ENCODE measurements at regions not wholly inside any gene's neighbourhood (a gene's known extent, or its start where the extent isn't known, plus 50 kb on each side); places are given as distances from the start of the nearest gene placed in this dataset.

DNA sequence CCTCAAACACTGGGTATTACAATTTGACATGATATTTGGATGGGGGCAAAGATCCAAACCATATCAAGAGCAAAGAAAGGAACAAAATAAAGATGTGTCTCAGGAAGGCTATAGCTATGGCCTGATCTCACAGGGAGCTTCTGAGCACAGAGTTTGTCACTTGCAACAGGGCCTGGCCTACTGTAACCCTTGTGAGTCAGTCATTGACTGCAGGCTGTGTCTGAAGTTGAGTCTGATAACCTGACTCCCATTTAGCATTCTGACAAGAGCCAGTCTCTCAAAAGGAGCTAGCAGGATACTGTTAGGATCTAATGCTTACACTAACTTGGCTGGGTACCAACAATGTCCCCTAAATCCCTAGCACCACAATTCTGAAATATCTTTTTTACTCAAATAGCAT is 612.5 kb upstream of the TECRL start:
- Histone ChIP-seq H3K27me3 (ENCODE audit: control insufficient read depth, insufficient read depth, low read length) (no peaks in the 10 kb centered on the region), H3K4me1 (ENCODE audit: control insufficient read depth, insufficient read depth, low read length) (no peaks in the 10 kb centered on the region), H3K36me3 (ENCODE audit: control insufficient read depth, insufficient read depth, low read length) (no peaks in the 10 kb centered on the region), H3K9me3 (ENCODE audit: control insufficient read depth, insufficient read depth, low read length) (no peaks in the 10 kb centered on the region), H3K4me3 (ENCODE audit: low read length) (no peak overlapping the region), H3K27ac (ENCODE audit: low read length) (no peak overlapping the region)
- intact Hi-C loops (cut with micrococcal nuclease), result no loop called here
- Mint-ChIP-seq H3K36me3 (no peaks in the 10 kb centered on the region), H3K4me1 (no peaks in the 10 kb centered on the region), H3K4me3 (no peak overlapping the region), H3K27ac (no peak overlapping the region), H3K9me3 (peaks cover 5 to 7% of the 10 kb centered on the region in 2 donors), H3K27me3 (ENCODE audit: low read depth in 2 of 2) (no peaks in the 10 kb centered on the region)
- TF ChIP-seq, protein P1, sequence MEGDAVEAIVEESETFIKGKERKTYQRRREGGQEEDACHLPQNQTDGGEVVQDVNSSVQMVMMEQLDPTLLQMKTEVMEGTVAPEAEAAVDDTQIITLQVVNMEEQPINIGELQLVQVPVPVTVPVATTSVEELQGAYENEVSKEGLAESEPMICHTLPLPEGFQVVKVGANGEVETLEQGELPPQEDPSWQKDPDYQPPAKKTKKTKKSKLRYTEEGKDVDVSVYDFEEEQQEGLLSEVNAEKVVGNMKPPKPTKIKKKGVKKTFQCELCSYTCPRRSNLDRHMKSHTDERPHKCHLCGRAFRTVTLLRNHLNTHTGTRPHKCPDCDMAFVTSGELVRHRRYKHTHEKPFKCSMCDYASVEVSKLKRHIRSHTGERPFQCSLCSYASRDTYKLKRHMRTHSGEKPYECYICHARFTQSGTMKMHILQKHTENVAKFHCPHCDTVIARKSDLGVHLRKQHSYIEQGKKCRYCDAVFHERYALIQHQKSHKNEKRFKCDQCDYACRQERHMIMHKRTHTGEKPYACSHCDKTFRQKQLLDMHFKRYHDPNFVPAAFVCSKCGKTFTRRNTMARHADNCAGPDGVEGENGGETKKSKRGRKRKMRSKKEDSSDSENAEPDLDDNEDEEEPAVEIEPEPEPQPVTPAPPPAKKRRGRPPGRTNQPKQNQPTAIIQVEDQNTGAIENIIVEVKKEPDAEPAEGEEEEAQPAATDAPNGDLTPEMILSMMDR (IDR thresholded peaks at IDR 0.05), result no peak
- no peak for ATAC-seq
- DNase-seq, result no peak

DNA sequence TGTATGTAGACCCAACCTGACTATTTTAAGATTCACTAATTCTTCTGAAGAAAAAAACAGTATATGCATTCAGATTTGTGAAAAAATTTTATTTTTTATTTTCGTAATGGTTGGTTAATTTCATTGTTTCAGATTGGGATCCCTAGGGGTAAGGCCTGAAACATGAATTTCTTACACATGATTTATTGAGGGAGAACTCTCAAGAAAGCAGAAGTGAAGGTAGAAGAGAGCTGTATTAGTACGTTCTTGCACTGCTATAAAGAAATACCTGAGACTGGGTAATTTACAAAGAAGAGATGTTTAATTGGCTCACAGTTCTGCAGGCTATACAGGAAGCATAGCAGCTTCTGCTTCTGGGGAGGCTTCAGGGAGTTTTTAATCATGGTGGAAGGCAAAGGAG is 611.9 kb upstream of the TECRL start:
- Mint-ChIP-seq H3K36me3 (no peaks in the 10 kb centered on the region), H3K27me3 (ENCODE audit: low read depth in 2 of 2) (no peaks in the 10 kb centered on the region), H3K4me1 (no peaks in the 10 kb centered on the region), H3K9me3 (peaks cover 5 to 7% of the 10 kb centered on the region in 2 donors), H3K27ac (no peak overlapping the region), H3K4me3 (no peak overlapping the region)
- Histone ChIP-seq H3K27ac (ENCODE audit: low read length) (no peak overlapping the region), H3K27me3 (ENCODE audit: control insufficient read depth, insufficient read depth, low read length) (no peaks in the 10 kb centered on the region), H3K9me3 (ENCODE audit: control insufficient read depth, insufficient read depth, low read length) (no peaks in the 10 kb centered on the region), H3K4me3 (ENCODE audit: low read length) (no peak overlapping the region), H3K4me1 (ENCODE audit: control insufficient read depth, insufficient read depth, low read length) (no peaks in the 10 kb centered on the region), H3K36me3 (ENCODE audit: control insufficient read depth, insufficient read depth, low read length) (no peaks in the 10 kb centered on the region)
- intact Hi-C loops (cut with micrococcal nuclease), result no loop called here
- TF ChIP-seq, protein P1 (IDR thresholded peaks at IDR 0.05), result no peak
- ATAC-seq, result no peak
- no peak for DNase-seq
- WGBS (ENCODE audit: insufficient coverage), result 56% methylated on average over 2 of the region's 2 CpGs

DNA sequence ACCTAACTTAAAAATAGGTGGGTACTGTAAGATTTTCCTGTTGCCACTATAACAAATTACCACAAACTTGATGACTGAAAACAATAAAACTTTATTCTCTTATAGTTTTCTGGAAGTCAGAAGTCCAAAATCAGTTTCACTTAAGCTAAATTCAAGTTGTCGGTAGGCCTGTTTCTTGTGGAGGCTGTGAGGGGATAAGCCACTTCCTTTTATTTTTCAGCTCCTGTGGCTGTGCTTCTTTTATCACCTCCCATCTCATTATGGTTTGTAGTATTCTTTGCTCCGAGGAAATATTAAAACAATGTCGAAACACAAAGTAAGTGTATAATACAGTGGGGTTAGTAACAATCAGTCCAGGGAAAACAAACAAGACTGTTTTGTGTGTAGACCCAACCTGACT is 610.5 kb upstream of the TECRL start:
- Histone ChIP-seq H3K27me3 (ENCODE audit: control insufficient read depth, insufficient read depth, low read length) (no peaks in the 10 kb centered on the region), H3K4me1 (ENCODE audit: control insufficient read depth, insufficient read depth, low read length) (no peaks in the 10 kb centered on the region), H3K4me3 (ENCODE audit: low read length) (no peak overlapping the region), H3K27ac (ENCODE audit: low read length) (no peak overlapping the region), H3K36me3 (ENCODE audit: control insufficient read depth, insufficient read depth, low read length) (no peaks in the 10 kb centered on the region), H3K9me3 (ENCODE audit: control insufficient read depth, insufficient read depth, low read length) (no peaks in the 10 kb centered on the region)
- no peaks in the 10 kb centered on the region for H3K4me1 Mint-ChIP-seq
- H3K9me3 Mint-ChIP-seq, result peaks cover 5 to 7% of the 10 kb centered on the region in 2 donors
- no peaks in the 10 kb centered on the region for H3K27me3 Mint-ChIP-seq (ENCODE audit: low read depth in 2 of 2)
- H3K4me3 Mint-ChIP-seq, result no peak overlapping the region
- no peak overlapping the region for H3K27ac Mint-ChIP-seq
- 10% methylated on average over 2 of the region's 3 CpGs for WGBS (ENCODE audit: insufficient coverage)
- intact Hi-C loops (cut with micrococcal nuclease), result no loop called here
- ATAC-seq, result no peak
- no peaks in the 10 kb centered on the region for H3K36me3 Mint-ChIP-seq
- no peak for DNase-seq
- TF ChIP-seq, protein P1 (IDR thresholded peaks at IDR 0.05), result no peak

DNA sequence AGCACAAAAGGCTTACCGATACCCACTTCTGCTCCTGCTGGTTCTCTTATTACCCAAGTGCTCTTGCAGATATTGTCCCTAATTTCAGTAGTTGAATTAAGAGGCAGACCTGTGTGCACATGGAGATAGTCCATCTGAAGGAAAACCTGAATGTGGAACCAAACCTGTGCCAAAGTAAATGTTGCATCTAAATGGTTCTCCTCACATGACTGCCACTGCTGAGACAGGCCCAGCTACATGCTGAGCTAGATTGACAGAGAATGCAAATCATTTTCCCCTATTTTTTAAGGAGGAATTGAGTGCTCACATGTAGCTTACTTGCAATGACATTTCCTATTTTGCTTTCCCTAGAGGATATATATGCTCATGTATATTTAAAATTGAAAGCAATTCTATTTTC is 609.1 kb upstream of the TECRL start:
- H3K9me3 Mint-ChIP-seq, result peaks cover 5 to 8% of the 10 kb centered on the region in 2 donors
- Histone ChIP-seq H3K9me3 (ENCODE audit: control insufficient read depth, insufficient read depth, low read length) (no peaks in the 10 kb centered on the region), H3K4me1 (ENCODE audit: control insufficient read depth, insufficient read depth, low read length) (no peaks in the 10 kb centered on the region), H3K36me3 (ENCODE audit: control insufficient read depth, insufficient read depth, low read length) (no peaks in the 10 kb centered on the region), H3K4me3 (ENCODE audit: low read length) (no peak overlapping the region), H3K27ac (ENCODE audit: low read length) (no peak overlapping the region), H3K27me3 (ENCODE audit: control insufficient read depth, insufficient read depth, low read length) (no peaks in the 10 kb centered on the region)
- no peak overlapping the region for H3K27ac Mint-ChIP-seq
- ATAC-seq, result no peak
- TF ChIP-seq, protein P1 (IDR thresholded peaks at IDR 0.05), result no peak
- no peaks in the 10 kb centered on the region for H3K27me3 Mint-ChIP-seq (ENCODE audit: low read depth in 2 of 2)
- no peak for DNase-seq
- WGBS (ENCODE audit: insufficient coverage), result 88% methylated on average over 1 of the region's 1 CpG
- H3K4me1 Mint-ChIP-seq, result no peaks in the 10 kb centered on the region
- H3K36me3 Mint-ChIP-seq, result no peaks in the 10 kb centered on the region
- intact Hi-C loops (cut with micrococcal nuclease), result no loop called here
- no peak overlapping the region for H3K4me3 Mint-ChIP-seq
